K562 (cell line): ENCODE measurements at regions not wholly inside any gene's neighbourhood (a gene's known extent, or its start where the extent isn't known, plus 50 kb on each side); places are given as distances from the start of the nearest gene placed in this dataset.

Source experiments
- ATAC-seq: fragments of 200-7000 bp; cut with Tn5 transposase; 3 replicates; pipeline ENCODE4 v1.9.1; 2020; ENCODE audit warnings: moderate library complexity
- BruUV-seq: library from RNA; stranded (reverse); fragments of 400-500 nt; replicated peaks from 2 replicates; lab custom pipeline; 2021; lab: Mats Ljungman, UMichigan
- CTCF ChIA-PET: fragments of 300-600 bp; formaldehyde crosslinking; extraction: SDS; loops from one replicate; lab custom pipeline; 2021; ENCODE audit warnings: low intra/inter-chr PET ratio; lab: Yijun Ruan, JAX
- POLR2A ChIA-PET: fragments of 300-600, 350-650 bp; sonication (Branson Sonifier 250); formaldehyde crosslinking; extraction: SDS; loops from one replicate; lab custom pipeline; 2021; ENCODE audit warnings: antibody characterized with exemption, inconsistent platforms; lab: Yijun Ruan, JAX
- DNase-seq, 4 experiments: peaks; one replicate each; pipeline versions ENCODE4 v3.0.0 to v3.0.0-alpha.2; 2011 to 2018; ENCODE audit warnings: low spot score in 3 of 4, mixed read lengths in 3 of 4; ENCODE audit errors: extremely low read depth in 1 of 4
- FAIRE-seq: peaks from 2 replicates; lab custom pipeline; 2011; peaks lifted over from hg19 to GRCh38; lab: Jason Lieb, UNC
- H2AFZ ChIP-seq: 2 replicates; pipeline ENCODE4 v1.6.0; 2011; ENCODE audit warnings: low read depth, low read length, control low read depth, inconsistent platforms
- H3K27ac ChIP-seq: fragments of 200-600 bp; 3 replicates; pipeline ENCODE4 v1.8.0; 2011; ENCODE audit warnings: low read depth, mild to moderate bottlenecking, control low read depth, inconsistent platforms, low read length, moderate library complexity, mixed read lengths; ENCODE audit errors: extremely low read depth
- H3K27me3 ChIP-seq, 2 experiments: fragments of 300-600 bp in 1 of 2; 2 replicates in 1 of 2; 3 replicates in 1 of 2; pipeline versions ENCODE4 v1.6.0 to v1.8.0; 2011; ENCODE audit warnings: inconsistent platforms in 2 of 2, low read length in 2 of 2, mild to moderate bottlenecking in 1 of 2, mixed read lengths in 1 of 2, moderate library complexity in 1 of 2; ENCODE audit not compliant: control insufficient read depth in 2 of 2, insufficient read depth in 2 of 2
- H3K36me3 ChIP-seq: fragments of 300-600 bp; 3 replicates; pipeline ENCODE4 v1.8.0; 2011; ENCODE audit warnings: mild to moderate bottlenecking, low read length, inconsistent platforms; ENCODE audit not compliant: control insufficient read depth, insufficient read depth
- H3K4me1 ChIP-seq, 2 experiments: fragments of 200-600 bp in 1 of 2; replicated peaks in 1 of 2; 2 replicates in 1 of 2; 3 replicates in 1 of 2; pipeline versions ENCODE4 v1.5.1 to v1.8.0; 2011; ENCODE audit warnings: inconsistent platforms in 2 of 2, low read length in 2 of 2, mild to moderate bottlenecking in 1 of 2, mixed read lengths in 1 of 2, moderate library complexity in 1 of 2; ENCODE audit not compliant: control insufficient read depth in 2 of 2, insufficient read depth in 2 of 2
- H3K4me2 ChIP-seq: 2 replicates; pipeline ENCODE4 v1.6.1; 2011; ENCODE audit warnings: low read length, control low read depth, inconsistent platforms, mixed read lengths; ENCODE audit not compliant: insufficient read depth
- H3K4me3 ChIP-seq: fragments of 200-600 bp; sonication (generic), shearing (Covaris generic); 2 replicates; pipeline ENCODE4 v1.5.1; 2016; ENCODE audit warnings: control low read depth, inconsistent platforms
- H3K79me2 ChIP-seq: fragments of 200-600 bp; 3 replicates; pipeline ENCODE4 v1.8.0; 2011; ENCODE audit warnings: low read length, inconsistent platforms; ENCODE audit not compliant: control insufficient read depth, insufficient read depth
- H3K9ac ChIP-seq, 2 experiments: 2 replicates each; pipeline versions ENCODE4 v1.6.0 to v1.6.1; 2011; ENCODE audit warnings: low read depth in 2 of 2, low read length in 2 of 2, control low read depth in 1 of 2, inconsistent platforms in 1 of 2, mild to moderate bottlenecking in 1 of 2, mixed read lengths in 1 of 2; ENCODE audit not compliant: insufficient read depth in 1 of 2
- H3K9me1 ChIP-seq: one replicate; pipeline ENCODE4 v1.6.0; 2011; ENCODE audit warnings: inconsistent platforms, mild to moderate bottlenecking, low read length, moderate library complexity; ENCODE audit not compliant: control insufficient read depth, insufficient read depth
- H3K9me3 ChIP-seq: replicated peaks from 2 replicates; pipeline ENCODE4 v1.5.1; 2011; ENCODE audit warnings: low read depth, low read length, inconsistent platforms; ENCODE audit not compliant: control insufficient read depth, insufficient read depth
- H4K20me1 ChIP-seq: replicated peaks from 2 replicates; pipeline ENCODE4 v1.6.1; 2011; ENCODE audit warnings: low read length, inconsistent platforms, mixed read lengths; ENCODE audit not compliant: control insufficient read depth, insufficient read depth
- CSDE1 ChIP-seq, 2 experiments: fragments of 450-650 bp; IDR thresholded peaks; 2 replicates each; pipeline ENCODE4 v1.6.1; 2016; ENCODE audit warnings: mild to moderate bottlenecking in 1 of 2
- HDAC1 ChIP-seq, 2 experiments: fragments of 450-650 bp; IDR thresholded peaks; 2 replicates each; pipeline ENCODE4 v1.6.1; 2016 to 2017; ENCODE audit warnings: inconsistent platforms in 1 of 2, mild to moderate bottlenecking in 1 of 2, moderate library complexity in 1 of 2
- NRF1 ChIP-seq, 2 experiments: fragments of 450-650 bp; IDR thresholded peaks in 1 of 2; conservative IDR thresholded peaks in 1 of 2; 2 replicates each; pipeline ENCODE4 v1.6.1; 2014; ENCODE audit warnings: mild to moderate bottlenecking in 2 of 2
- PTBP1 ChIP-seq: fragments of 200-400 bp; formaldehyde crosslinking; IDR thresholded peaks from 2 replicates; pipeline ENCODE4 v1.6.1; 2017; ENCODE audit warnings: low read depth, low read length
- SPI1 ChIP-seq: IDR thresholded peaks from 2 replicates; pipeline ENCODE4 v1.6.1; 2011; ENCODE audit warnings: low read depth, low read length, control low read depth, borderline replicate concordance
- TAF7 ChIP-seq: fragments of 450-650 bp; IDR thresholded peaks from 2 replicates; pipeline ENCODE4 v1.6.1; 2016; ENCODE audit warnings: missing genetic modification characterization, missing compliant biosample characterization
- TAL1 ChIP-seq: fragments of 450-650 bp; IDR thresholded peaks from 2 replicates; pipeline ENCODE4 v1.6.1; 2016; ENCODE audit warnings: mild to moderate bottlenecking
- ZKSCAN1 ChIP-seq: fragments of 150-350 bp; IDR thresholded peaks from 2 replicates; pipeline ENCODE4 v1.6.1; 2016; ENCODE audit warnings: low read depth, low read length
- ZNF121 ChIP-seq: sonication (generic); formaldehyde crosslinking; conservative IDR thresholded peaks from 2 replicates; pipeline ENCODE4 v1.8.0; 2022; ENCODE audit warnings: missing genetic modification reagents
- WGBS: fragments of 100-300 bp; shearing (Covaris generic); methylation state at CpG from one replicate; pipeline ENCODE4 v1.1.6; 2016; ENCODE audit warnings: low coverage, mixed read lengths; ENCODE audit not compliant: insufficient coverage; ENCODE audit errors: missing lambda C conversion rate; 5-methylcytosine and 5-hydroxymethylcytosine counted together
- in situ Hi-C: fragments of 300-500 bp; cut with MboI; formaldehyde crosslinking; loops from 4 replicates; pipeline ENCODE4 v1.15.0; 2018; ENCODE audit warnings: inconsistent platforms, mixed read lengths
- intact Hi-C: fragments of 100-400 bp; cut with micrococcal nuclease; formaldehyde crosslinking; loops from 2 replicates; pipeline ENCODE4 v1.14.2; 2022
- TF ChIP-seq, protein P1 (sequence below): fragments of 250-450 bp; sonication (Bioruptor Pico); IDR thresholded peaks from 2 replicates; pipeline ENCODE4 v1.4.0; 2020
- TF ChIP-seq, protein P2 (sequence below): fragments of 250-450 bp; sonication (Bioruptor Pico); IDR thresholded peaks from 2 replicates; pipeline ENCODE4 v1.4.0; 2020
- TF ChIP-seq, protein P3 (sequence below): fragments of 250-450 bp; sonication (Bioruptor Pico); IDR thresholded peaks from 2 replicates; pipeline ENCODE4 v1.9.0; 2021; ENCODE audit warnings: mild to moderate bottlenecking, inconsistent platforms
- TF ChIP-seq, protein P4 (sequence below): fragments of 450-650 bp; formaldehyde crosslinking; IDR thresholded peaks from 2 replicates; pipeline ENCODE4 v1.4.0; 2020; ENCODE audit warnings: mild to moderate bottlenecking

DNA sequence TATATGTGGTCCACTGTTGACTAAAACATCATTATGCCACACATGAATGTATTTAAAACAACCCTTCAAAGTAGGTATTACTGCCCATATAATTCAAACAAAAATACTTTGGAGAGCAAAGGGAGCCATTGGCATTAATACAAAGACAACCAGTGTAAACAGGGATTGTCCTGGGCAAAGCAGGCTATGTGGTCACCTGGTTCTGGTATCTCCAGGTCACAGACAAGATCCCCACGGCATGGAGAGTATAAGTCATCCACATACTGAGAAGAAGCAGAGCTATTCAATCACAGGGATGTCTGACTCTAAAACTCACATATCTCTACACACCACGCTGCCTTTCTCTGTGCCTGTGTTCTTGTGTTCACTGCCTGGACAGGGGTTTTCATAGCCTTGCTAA lies 81.4 kb upstream of the BZW1 start:
- Histone ChIP-seq H3K4me1 (no peaks in the 10 kb centered on the region), H4K20me1 (no peaks in the 10 kb centered on the region), H3K27me3 (peaks cover 0 to 11% of the 10 kb centered on the region in 2 experiments; a peak in 3 of 5 replicates), H3K79me2 (no peaks in the 10 kb centered on the region), H3K36me3 (no peaks in the 10 kb centered on the region), H3K27ac (no peak overlapping the region), H3K9ac (no peak overlapping the region), H3K4me3 (no peak overlapping the region), H3K4me2 (no peak overlapping the region), H3K9me3 (no peaks in the 10 kb centered on the region), H3K9me1 (no peaks in the 10 kb centered on the region), H2AFZ (no peak overlapping the region)
- 0% methylated on average over 2 of the region's 2 CpGs for WGBS
- BruUV-seq = no TSS peak
- ChIA-PET CTCF (no interaction called here), POLR2A (no interaction called here)
- ATAC-seq (no peak), DNase-seq (no peak), FAIRE-seq (no peak)
- intact Hi-C loops (no loop called here), in situ Hi-C loops (no loop called here)
- TF ChIP-seq ZKSCAN1 (no peak), CSDE1 (IDR thresholded peaks at IDR 0.05) (no peak), TAL1 (no peak), HDAC1 (IDR thresholded peaks at IDR 0.05) (no peak), TAF7 (no peak), NRF1 (conservative IDR thresholded peaks at IDR 0.05 in 1 of 2, IDR thresholded peaks at IDR 0.05 in 1 of 2) (no peak), PTBP1 (no peak), SPI1 (no peak), ZNF121 (CRISPR knock-in tag) (no peak)
- TF ChIP-seq, protein P1, sequence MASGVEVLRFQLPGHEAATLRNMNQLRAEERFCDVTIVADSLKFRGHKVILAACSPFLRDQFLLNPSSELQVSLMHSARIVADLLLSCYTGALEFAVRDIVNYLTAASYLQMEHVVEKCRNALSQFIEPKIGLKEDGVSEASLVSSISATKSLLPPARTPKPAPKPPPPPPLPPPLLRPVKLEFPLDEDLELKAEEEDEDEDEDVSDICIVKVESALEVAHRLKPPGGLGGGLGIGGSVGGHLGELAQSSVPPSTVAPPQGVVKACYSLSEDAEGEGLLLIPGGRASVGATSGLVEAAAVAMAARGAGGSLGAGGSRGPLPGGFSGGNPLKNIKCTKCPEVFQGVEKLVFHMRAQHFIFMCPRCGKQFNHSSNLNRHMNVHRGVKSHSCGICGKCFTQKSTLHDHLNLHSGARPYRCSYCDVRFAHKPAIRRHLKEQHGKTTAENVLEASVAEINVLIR (CRISPR knock-in tag) = no peak
- TF ChIP-seq, protein P2, sequence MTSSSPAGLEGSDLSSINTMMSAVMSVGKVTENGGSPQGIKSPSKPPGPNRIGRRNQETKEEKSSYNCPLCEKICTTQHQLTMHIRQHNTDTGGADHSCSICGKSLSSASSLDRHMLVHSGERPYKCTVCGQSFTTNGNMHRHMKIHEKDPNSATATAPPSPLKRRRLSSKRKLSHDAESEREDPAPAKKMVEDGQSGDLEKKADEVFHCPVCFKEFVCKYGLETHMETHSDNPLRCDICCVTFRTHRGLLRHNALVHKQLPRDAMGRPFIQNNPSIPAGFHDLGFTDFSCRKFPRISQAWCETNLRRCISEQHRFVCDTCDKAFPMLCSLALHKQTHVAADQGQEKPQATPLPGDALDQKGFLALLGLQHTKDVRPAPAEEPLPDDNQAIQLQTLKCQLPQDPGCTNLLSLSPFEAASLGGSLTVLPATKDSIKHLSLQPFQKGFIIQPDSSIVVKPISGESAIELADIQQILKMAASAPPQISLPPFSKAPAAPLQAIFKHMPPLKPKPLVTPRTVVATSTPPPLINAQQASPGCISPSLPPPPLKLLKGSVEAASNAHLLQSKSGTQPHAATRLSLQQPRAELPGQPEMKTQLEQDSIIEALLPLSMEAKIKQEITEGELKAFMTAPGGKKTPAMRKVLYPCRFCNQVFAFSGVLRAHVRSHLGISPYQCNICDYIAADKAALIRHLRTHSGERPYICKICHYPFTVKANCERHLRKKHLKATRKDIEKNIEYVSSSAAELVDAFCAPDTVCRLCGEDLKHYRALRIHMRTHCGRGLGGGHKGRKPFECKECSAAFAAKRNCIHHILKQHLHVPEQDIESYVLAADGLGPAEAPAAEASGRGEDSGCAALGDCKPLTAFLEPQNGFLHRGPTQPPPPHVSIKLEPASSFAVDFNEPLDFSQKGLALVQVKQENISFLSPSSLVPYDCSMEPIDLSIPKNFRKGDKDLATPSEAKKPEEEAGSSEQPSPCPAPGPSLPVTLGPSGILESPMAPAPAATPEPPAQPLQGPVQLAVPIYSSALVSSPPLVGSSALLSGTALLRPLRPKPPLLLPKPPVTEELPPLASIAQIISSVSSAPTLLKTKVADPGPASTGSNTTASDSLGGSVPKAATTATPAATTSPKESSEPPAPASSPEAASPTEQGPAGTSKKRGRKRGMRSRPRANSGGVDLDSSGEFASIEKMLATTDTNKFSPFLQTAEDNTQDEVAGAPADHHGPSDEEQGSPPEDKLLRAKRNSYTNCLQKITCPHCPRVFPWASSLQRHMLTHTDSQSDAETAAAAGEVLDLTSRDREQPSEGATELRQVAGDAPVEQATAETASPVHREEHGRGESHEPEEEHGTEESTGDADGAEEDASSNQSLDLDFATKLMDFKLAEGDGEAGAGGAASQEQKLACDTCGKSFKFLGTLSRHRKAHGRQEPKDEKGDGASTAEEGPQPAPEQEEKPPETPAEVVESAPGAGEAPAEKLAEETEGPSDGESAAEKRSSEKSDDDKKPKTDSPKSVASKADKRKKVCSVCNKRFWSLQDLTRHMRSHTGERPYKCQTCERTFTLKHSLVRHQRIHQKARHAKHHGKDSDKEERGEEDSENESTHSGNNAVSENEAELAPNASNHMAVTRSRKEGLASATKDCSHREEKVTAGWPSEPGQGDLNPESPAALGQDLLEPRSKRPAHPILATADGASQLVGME (CRISPR knock-in tag) = no peak
- TF ChIP-seq, protein P3, sequence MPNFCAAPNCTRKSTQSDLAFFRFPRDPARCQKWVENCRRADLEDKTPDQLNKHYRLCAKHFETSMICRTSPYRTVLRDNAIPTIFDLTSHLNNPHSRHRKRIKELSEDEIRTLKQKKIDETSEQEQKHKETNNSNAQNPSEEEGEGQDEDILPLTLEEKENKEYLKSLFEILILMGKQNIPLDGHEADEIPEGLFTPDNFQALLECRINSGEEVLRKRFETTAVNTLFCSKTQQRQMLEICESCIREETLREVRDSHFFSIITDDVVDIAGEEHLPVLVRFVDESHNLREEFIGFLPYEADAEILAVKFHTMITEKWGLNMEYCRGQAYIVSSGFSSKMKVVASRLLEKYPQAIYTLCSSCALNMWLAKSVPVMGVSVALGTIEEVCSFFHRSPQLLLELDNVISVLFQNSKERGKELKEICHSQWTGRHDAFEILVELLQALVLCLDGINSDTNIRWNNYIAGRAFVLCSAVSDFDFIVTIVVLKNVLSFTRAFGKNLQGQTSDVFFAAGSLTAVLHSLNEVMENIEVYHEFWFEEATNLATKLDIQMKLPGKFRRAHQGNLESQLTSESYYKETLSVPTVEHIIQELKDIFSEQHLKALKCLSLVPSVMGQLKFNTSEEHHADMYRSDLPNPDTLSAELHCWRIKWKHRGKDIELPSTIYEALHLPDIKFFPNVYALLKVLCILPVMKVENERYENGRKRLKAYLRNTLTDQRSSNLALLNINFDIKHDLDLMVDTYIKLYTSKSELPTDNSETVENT (CRISPR knock-in tag) = no peak
- TF ChIP-seq, protein P4, sequence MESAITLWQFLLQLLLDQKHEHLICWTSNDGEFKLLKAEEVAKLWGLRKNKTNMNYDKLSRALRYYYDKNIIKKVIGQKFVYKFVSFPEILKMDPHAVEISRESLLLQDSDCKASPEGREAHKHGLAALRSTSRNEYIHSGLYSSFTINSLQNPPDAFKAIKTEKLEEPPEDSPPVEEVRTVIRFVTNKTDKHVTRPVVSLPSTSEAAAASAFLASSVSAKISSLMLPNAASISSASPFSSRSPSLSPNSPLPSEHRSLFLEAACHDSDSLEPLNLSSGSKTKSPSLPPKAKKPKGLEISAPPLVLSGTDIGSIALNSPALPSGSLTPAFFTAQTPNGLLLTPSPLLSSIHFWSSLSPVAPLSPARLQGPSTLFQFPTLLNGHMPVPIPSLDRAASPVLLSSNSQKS (CRISPR knock-in tag) = no peak
